Stomach (tissue), 8 donors: ENCODE measurements at regions not wholly inside any gene's neighbourhood (a gene's known extent, or its start where the extent isn't known, plus 50 kb on each side); places are given as distances from the start of the nearest gene placed in this dataset.
"Not testable (repeated sequence)": the region's sequence is repeated elsewhere in the genome, so short reads cannot be mapped to it uniquely, and the experiment has no call there.

ENCODE experiments used
- DNase-seq, 2 donors: peaks; one replicate each; pipeline versions ENCODE4 v3.0.0 to v3.0.0-alpha.2; 2013 to 2019
- H3K27ac ChIP-seq, 5 donors: fragments of 200-600 bp in 4 of 5; sonication (generic) in 4 of 5; one replicate each; pipeline ENCODE4 v1.5.1; 2013 to 2019; ENCODE audit warnings: mild to moderate bottlenecking in 1 of 5, moderate library complexity in 1 of 5
- H3K27me3 ChIP-seq, 3 donors: fragments of 200-600 bp; sonication (generic); one replicate each; pipeline ENCODE4 v1.5.1; 2017 to 2019; ENCODE audit warnings: mixed run types in 1 of 3
- H3K36me3 ChIP-seq, 4 donors: fragments of 200-600 bp; sonication (generic); 1 replicate in 3 of 4; 2 replicates in 1 of 4; pipeline ENCODE4 v1.5.1; 2016 to 2019
- H3K4me1 ChIP-seq, 4 donors: fragments of 200-600 bp; sonication (generic); one replicate each; pipeline ENCODE4 v1.5.1; 2016 to 2019
- H3K4me3 ChIP-seq, 4 donors: fragments of 200-600 bp; sonication (generic) in 3 of 4; one replicate each; pipeline ENCODE4 v1.5.1; 2016 to 2019; ENCODE audit warnings: mild to moderate bottlenecking in 1 of 4
- H3K9me3 ChIP-seq, 4 donors: fragments of 200-600 bp; sonication (generic); one replicate each; pipeline ENCODE4 v1.5.1; 2016 to 2019
- CTCF ChIP-seq, 7 experiments: fragments of 450-650 bp in 4 of 7; fragments of 200-600 bp in 3 of 7; sonication (generic) in 3 of 7; IDR thresholded peaks; one replicate each; pipeline ENCODE4 v1.5.1; 2016 to 2019; ENCODE audit warnings: antibody characterized with exemption in 7 of 7, control low read depth in 2 of 7, mild to moderate bottlenecking in 1 of 7
- EP300 ChIP-seq: sonication (generic); formaldehyde crosslinking; IDR thresholded peaks from one replicate; pipeline ENCODE4 v1.6.1; 2017; ENCODE audit warnings: antibody characterized with exemption
- POLR2A ChIP-seq, 4 donors: fragments of 450-650 bp; IDR thresholded peaks; one replicate each; pipeline ENCODE4 v1.6.1; 2016; ENCODE audit warnings: antibody characterized with exemption in 4 of 4, control low read depth in 2 of 4, mild to moderate bottlenecking in 1 of 4, moderate library complexity in 1 of 4
- POLR2AphosphoS5 ChIP-seq, 3 donors: sonication (generic); formaldehyde crosslinking; IDR thresholded peaks; one replicate each; pipeline ENCODE4 v1.6.1; 2016; ENCODE audit warnings: antibody characterized with exemption in 3 of 3
- WGBS, 5 donors: extraction: QIAGEN DNeasy Blood & Tissue Kit in 3 of 5; methylation state at CpG; one replicate each; pipeline versions ENCODE4 v1.1.5 to v1.1.7; 2013 to 2018; 5-methylcytosine and 5-hydroxymethylcytosine counted together
- intact Hi-C: fragments of 100-400 bp; cut with DNase I; formaldehyde crosslinking; loops from one replicate; pipeline ENCODE4 v1.15.1; 2023; ENCODE audit warnings: low total_unique reads
- donor health status: healthy with polysubstance abuse.
- donor health status: Bipolar disorder and iron deficiency.
- donor health status: healthy.

GRCh38 chr10:109218207-109218606 lies 705.1 kb downstream of the XPNPEP1 start:
- Histone ChIP-seq H3K4me1 (no peaks in the 10 kb centered on the region), H3K4me3 (no peak overlapping the region), H3K27me3 (no peaks in the 10 kb centered on the region), H3K9me3 (no peaks in the 10 kb centered on the region), H3K36me3 (no peaks in the 10 kb centered on the region), H3K27ac (no peak overlapping the region)
- intact Hi-C loops = no loop called here
- no peak for DNase-seq
- WGBS, 5 donors = 70 to 86% (median 72%) methylated on average over 2 of the region's 2 CpGs
- no peak for TF ChIP-seq EP300
- TF ChIP-seq POLR2AphosphoS5 (IDR thresholded peaks at IDR 0.05) = no peak
- TF ChIP-seq POLR2A (IDR thresholded peaks at IDR 0.05) = no peak
- no peak for TF ChIP-seq CTCF (IDR thresholded peaks at IDR 0.05)

- H3K4me1 ChIP-seq = no peaks in the 10 kb centered on the region
- WGBS, 5 donors = 62 to 77% (median 70%) methylated on average over 3 of the region's 3 CpGs
- H3K4me3 ChIP-seq = no peak overlapping the region
These were observed 707.8 kb downstream of the XPNPEP1 start for GRCh38 chr10:109215291-109216075.

GRCh38 chr10:109214891-109215290 lies 708.4 kb downstream of the XPNPEP1 start:
- H3K36me3 ChIP-seq, H3K4me3 ChIP-seq, H3K27ac ChIP-seq, H3K27me3 ChIP-seq, DNase-seq, H3K4me1 ChIP-seq, H3K9me3 ChIP-seq, intact Hi-C loops: not testable (repeated sequence)
- 83 to 96% (median 89%) methylated on average over 3 of the region's 3 CpGs for WGBS, 5 donors

More at GRCh38 chr10:109215291-109216075, 707.8 kb downstream of the XPNPEP1 start:
- intact Hi-C loops = no loop called here
- no peak for DNase-seq
- Histone ChIP-seq H3K9me3 (peaks cover 0 to 8% (median 0%) of the 10 kb centered on the region in 4 donors), H3K27ac (no peak overlapping the region), H3K36me3 (no peaks in the 10 kb centered on the region), H3K27me3 (no peaks in the 10 kb centered on the region)
- TF ChIP-seq EP300 = no peak
- TF ChIP-seq POLR2AphosphoS5 (IDR thresholded peaks at IDR 0.05) = no peak
- no peak for TF ChIP-seq POLR2A (IDR thresholded peaks at IDR 0.05)
- no peak for TF ChIP-seq CTCF (IDR thresholded peaks at IDR 0.05)

GRCh38 chr10:109207361-109207760 lies 716.0 kb downstream of the XPNPEP1 start:
- intact Hi-C loops = no loop called here

More at GRCh38 chr10:109207361-109207760, 716.0 kb downstream of the XPNPEP1 start:
- Histone ChIP-seq H3K9me3 (peaks cover 0 to 8% (median 0%) of the 10 kb centered on the region in 4 donors), H3K27me3 (no peaks in the 10 kb centered on the region), H3K27ac (no peak overlapping the region), H3K4me1 (no peaks in the 10 kb centered on the region), H3K4me3 (no peak overlapping the region), H3K36me3 (no peaks in the 10 kb centered on the region)
- TF ChIP-seq CTCF (IDR thresholded peaks at IDR 0.05) = no peak
- no peak for DNase-seq
- 22 to 38% (median 31%) methylated on average over 1 of the region's 1 CpG for WGBS, 5 donors
